GM18909 (cell line): ENCODE measurements at regions not wholly inside any gene's neighbourhood (a gene's known extent, or its start where the extent isn't known, plus 50 kb on each side); places are given as distances from the start of the nearest gene placed in this dataset.
A peak's percentile ranks its signal among the peaks of the same experiment; 100 is the strongest.

ENCODE experiments used
- ATAC-seq: cut with Tn5 transposase; IDR thresholded peaks from one replicate; pipeline ENCODE4 v1.9.1; 2021; ENCODE audit warnings: mild to moderate bottlenecking; ENCODE audit not compliant: unreplicated experiment, poor library complexity

DNA sequence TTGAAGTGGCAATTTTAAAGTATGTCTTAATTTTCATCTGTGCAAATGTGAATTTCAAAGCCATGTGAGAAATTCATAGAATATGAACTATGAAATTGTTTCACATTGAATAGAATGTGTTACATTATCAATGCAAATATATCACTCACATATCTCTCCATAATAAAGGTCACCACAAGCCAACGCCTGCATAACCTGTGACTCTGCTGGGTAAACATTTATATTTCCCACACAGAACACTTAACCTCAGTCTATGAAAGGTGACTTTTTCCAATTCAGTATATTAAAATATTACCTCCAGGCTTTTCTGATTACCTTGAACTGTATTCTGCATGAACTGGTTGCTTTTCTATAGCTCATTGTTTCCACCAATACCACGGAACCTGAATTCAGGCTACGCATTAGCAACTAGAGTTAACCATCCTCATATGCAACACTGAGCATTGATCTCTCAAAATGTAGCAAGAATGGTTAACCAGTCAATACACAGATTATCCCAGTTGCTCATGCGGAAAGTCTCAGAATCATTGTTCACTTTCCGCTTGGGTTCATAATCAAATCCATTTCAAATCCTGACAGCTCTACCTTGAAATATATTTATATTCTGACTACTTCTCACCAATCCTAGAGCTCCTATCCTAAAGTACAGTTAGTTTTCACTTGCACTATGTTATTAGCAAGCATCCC lies 126.6 kb upstream of the TYRP1 start:
- no peak for ATAC-seq

- ATAC-seq, result no peak
Observed at GRCh38 chr9:12584656-12585522, 108.3 kb upstream of the TYRP1 start.

DNA sequence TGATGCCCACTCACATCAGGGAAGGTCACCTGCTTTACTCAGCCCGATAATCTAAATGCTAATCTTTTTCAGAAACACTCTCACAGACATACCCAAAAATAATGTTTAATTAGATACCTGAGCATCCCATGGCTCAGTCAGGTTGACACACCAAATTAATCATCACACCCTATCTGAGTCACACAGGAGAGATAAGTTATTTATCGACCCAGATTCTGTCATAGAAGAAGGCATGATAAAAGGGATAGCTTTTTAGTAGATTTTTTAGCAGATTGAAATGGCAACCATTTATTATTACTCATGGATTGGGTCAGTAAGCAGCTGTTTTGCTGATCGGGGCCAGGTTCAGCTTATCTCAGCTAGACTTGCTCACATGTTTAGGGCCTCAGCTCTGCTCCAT lies 97.8 kb upstream of the TYRP1 start:
- ATAC-seq, result no peak

DNA sequence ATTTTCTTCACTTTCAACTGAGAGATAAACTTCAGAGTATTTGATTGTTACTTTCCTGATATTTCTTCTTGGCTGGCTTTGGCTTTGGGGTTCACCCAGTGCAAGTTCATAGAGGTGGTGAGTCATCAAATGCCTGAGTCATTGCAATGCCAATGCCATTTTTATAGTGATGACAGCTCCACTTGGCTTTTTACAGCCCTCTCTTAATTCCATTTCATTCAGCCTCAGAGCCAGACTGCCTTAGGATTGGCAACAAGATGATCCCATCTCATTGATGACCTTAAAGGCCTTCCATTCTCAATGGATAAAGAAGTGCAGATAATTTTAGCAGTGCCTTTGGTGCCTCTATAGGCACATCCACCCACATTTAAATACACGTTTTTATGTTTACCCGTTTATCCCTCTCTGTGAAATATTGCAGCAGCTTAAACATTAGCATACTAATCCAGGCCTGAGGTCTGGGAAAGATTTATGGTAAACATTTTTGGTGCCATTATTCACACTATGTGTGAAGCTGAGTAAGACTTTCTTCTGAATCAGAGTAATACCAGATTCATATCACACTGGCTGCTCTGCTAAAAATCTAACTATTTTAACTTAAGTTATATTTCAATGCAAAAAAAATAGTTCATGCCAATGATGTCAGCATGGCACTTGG lies 88.9 kb upstream of the TYRP1 start:
- no peak for ATAC-seq

- ATAC-seq, result no peak
Observed at GRCh38 chr9:12612211-12612770, 80.9 kb upstream of the TYRP1 start.

GRCh38 chr9:12613071-12613470 lies 80.1 kb upstream of the TYRP1 start:
- no peak for ATAC-seq

DNA sequence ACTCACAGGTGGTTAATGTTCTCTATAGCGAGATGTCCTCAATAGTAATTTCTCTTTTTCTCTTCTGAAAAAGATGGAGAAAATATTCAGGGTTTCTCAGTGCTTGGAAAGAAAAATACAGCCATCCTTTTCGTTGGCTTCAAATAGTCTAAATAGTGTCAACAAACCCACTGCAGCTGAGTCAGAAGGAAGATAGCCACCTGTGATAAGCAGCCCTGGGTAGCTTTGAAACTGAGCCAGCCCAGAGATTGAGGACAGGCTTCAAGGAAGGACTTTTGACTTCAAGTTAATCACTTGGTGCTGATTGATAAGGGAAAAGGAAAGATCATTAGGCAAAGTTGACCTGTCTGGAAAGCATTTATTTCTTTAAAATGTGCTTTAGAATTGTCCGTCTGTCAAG lies 78.7 kb upstream of the TYRP1 start:
- ATAC-seq, result no peak

DNA sequence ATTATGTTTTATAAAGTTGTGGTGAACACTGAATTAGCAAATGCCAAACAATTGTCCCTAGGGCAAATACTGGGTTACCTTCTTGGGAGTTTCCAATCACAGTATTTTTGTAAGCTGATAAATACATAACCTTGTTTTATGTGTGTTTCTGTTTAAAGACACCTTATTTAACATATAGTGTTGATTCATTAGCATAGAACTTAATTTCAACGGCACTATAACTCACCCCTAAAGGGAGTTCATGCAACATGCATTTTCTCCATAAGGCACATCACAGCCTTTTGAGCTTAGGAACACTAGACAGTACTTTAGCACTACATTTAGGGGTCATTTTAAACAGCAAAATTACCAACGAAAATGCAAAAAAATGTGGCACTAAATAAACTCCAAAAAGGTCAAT lies 74.2 kb upstream of the TYRP1 start:
- ATAC-seq, result no peak

DNA sequence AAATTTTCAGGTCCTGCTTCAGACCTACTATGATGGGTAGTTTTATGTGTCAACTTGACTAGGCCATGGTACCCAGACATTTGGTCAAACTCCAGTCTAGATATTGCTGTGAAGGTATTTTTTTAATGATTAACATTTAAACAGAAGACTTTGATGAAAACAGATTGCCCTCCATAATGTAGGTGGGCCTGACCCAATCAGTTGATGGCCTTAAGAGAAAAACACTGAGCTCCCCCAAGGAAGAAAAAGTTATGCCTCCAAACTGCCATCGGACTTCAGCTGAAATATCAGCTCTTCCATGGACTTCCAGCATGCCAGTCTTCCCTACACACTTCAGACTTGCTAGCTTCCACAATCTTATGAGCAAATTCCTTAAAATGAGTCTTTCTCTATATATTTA lies 67.3 kb upstream of the TYRP1 start:
- ATAC-seq, result no peak

DNA sequence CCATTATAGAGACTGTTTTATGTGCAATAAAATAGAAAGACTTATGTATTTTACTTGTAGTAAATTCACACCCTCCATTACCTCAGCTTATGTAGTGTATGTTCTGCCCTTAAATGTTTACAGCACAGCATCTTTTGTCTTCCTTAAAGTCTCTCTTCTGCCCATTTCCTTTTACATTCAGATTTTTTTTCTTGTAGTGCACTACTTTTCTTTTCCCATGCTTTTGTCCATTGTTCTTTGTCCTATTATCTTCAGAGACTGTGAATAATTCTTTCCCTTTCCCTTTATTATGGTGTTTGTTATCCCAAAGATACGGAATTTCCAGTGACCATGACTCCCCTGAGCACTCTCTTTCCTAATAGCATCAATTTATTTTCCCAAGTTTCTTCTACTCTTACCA lies 66.1 kb upstream of the TYRP1 start:
- no peak for ATAC-seq

GRCh38 chr9:12628546-12628945 lies 64.6 kb upstream of the TYRP1 start:
- no peak for ATAC-seq

DNA sequence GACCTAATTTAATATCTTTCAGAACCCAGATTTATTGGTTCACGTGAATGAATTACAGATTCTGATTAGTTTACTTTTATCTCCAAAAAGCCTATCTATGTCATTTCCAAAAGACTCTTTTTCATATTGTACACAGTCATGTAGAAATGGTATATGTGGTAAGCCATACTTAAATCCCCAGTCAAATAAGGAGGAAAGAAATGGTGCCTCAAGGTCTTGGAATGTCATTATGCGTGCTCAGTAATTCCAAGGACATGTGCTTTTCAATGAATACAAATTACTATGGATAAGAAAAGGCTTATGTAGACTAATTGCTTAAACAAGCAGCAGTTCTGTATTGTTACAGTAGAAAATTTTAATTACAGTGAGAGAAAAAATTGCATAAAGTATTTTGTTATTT lies 64.1 kb upstream of the TYRP1 start:
- no peak for ATAC-seq

GRCh38 chr9:12631866-12632265 lies 61.3 kb upstream of the TYRP1 start:
- no peak for ATAC-seq

- ATAC-seq, result no peak
Observed at GRCh38 chr9:12633016-12633765, 60.0 kb upstream of the TYRP1 start.

DNA sequence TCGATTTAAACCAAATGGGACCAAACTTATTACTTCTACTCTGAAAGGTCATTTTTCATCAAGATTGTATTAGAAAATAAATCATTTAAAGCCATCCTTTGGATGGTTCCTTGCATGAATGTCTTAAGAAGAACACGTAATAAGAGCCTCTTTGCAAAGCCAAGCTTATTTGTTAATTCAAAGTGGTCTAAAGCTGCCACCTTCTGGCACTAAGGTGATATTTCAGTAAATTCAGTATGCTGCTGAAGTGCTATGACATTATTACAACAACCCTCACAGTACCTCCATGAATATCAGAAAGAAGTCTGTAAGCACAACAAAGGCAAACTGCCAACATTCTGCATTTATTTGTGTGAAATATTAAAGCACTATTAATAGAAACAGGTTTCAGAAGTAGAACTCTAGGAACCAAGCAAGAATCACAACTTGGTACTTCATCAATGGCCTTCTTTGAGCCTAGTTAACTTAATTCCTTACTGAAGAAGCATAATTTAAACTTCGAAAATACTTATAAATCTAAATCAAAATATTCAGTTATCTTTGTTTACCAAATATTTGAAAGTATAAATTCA lies 53.1 kb upstream of the TYRP1 start:
- ATAC-seq, result peak; percentile 58

DNA sequence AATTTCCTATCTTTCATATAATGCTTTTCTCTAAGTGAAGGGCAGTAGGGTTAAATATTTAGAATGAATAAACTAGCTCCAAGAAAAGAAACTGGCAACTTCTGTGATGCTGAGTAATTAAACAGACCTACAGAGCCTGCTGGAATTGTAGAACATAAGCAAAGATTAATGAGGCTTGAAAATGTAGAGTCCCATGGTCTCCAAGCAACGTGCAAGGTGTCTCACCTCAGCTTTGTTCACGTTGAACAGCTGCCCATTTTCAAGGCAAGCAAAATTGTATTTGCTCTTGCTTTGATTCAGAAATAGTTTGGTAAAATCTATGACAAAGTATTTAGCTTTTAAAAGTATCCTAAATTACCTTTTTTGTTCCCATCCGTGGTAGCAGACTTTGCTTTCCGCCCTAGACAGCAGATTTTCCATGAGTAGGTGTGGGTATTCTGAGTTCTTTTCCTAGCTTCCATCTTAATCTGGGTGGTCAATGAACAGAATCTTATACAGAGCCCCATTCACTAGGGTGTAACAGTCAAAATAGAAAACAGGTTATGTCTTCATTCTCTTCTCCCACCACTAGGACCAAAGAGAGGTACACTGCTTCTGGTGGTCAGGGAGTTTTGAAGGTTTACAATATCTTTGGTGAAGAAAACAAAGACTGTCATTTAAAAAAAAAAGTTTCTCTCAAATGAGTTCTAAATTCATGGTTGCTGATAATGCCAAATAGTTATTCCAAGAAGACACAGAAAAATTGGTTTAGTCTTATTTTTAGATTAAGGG lies 52.1 kb upstream of the TYRP1 start:
- no peak for ATAC-seq
